Neural progenitor cell (in vitro differentiated cells): ENCODE measurements at regions not wholly inside any gene's neighbourhood (a gene's known extent, or its start where the extent isn't known, plus 50 kb on each side); places are given as distances from the start of the nearest gene placed in this dataset.

ENCODE experiments used
- DNase-seq: peaks from one replicate; pipeline ENCODE4 v3.0.0-alpha.2; 2016; ENCODE audit warnings: low spot score
- H2AFZ ChIP-seq: fragments of 200-600 bp; sonication (generic); replicated peaks from 2 replicates; pipeline ENCODE4 v1.6.1; 2016; ENCODE audit warnings: antibody characterized with exemption
- H3F3A ChIP-seq: fragments of 200-600 bp; sonication (generic); 2 replicates; pipeline ENCODE4 v1.6.1; 2016; ENCODE audit warnings: antibody characterized with exemption, low read depth
- H3K27ac ChIP-seq: fragments of 200-600 bp; sonication (generic); 2 replicates; pipeline ENCODE4 v1.5.1; 2016; ENCODE audit warnings: mild to moderate bottlenecking
- H3K27me3 ChIP-seq: fragments of 200-600 bp; sonication (generic); 2 replicates; pipeline ENCODE4 v1.6.1; 2016; ENCODE audit warnings: mild to moderate bottlenecking, moderate library complexity
- H3K36me3 ChIP-seq: fragments of 200-600 bp; sonication (generic); 2 replicates; pipeline ENCODE4 v1.5.1; 2016
- H3K4me1 ChIP-seq: fragments of 200-600 bp; sonication (generic); 2 replicates; pipeline ENCODE4 v1.6.1; 2016; ENCODE audit warnings: mixed run types
- H3K4me2 ChIP-seq: fragments of 200-600 bp; sonication (generic); 2 replicates; pipeline ENCODE4 v1.6.1; 2016
- H3K4me3 ChIP-seq: fragments of 200-600 bp; sonication (generic); 2 replicates; pipeline ENCODE4 v1.5.1; 2016
- H3K79me2 ChIP-seq: fragments of 200-600 bp; sonication (generic); 2 replicates; pipeline ENCODE4 v1.6.1; 2016; ENCODE audit warnings: low read depth
- H3K9ac ChIP-seq: fragments of 200-600 bp; sonication (generic); 2 replicates; pipeline ENCODE4 v1.6.1; 2016
- H3K9me3 ChIP-seq: fragments of 200-600 bp; sonication (generic); 2 replicates; pipeline ENCODE4 v1.5.1; 2016; ENCODE audit warnings: low read depth
- H4K20me1 ChIP-seq: fragments of 200-600 bp; sonication (generic); 2 replicates; pipeline ENCODE4 v1.6.1; 2016; ENCODE audit warnings: low read depth
- H3K27ac Mint-ChIP-seq: 3 replicates; pipeline ENCODE4 v1.8.0; 2021; ENCODE audit warnings: mixed read lengths
- H3K27me3 Mint-ChIP-seq: 2 replicates; pipeline ENCODE4 v1.8.0; 2022; ENCODE audit warnings: low read depth, mild to moderate bottlenecking, inconsistent platforms, moderate library complexity, mixed read lengths; ENCODE audit not compliant: insufficient read depth
- H3K36me3 Mint-ChIP-seq: 3 replicates; pipeline ENCODE4 v1.8.0; 2021; ENCODE audit warnings: mixed read lengths
- H3K4me1 Mint-ChIP-seq: 3 replicates; pipeline ENCODE4 v1.8.0; 2021; ENCODE audit warnings: mixed read lengths
- H3K4me3 Mint-ChIP-seq: 3 replicates; pipeline ENCODE4 v1.8.0; 2021; ENCODE audit warnings: mild to moderate bottlenecking, moderate library complexity, mixed read lengths
- H3K9me3 Mint-ChIP-seq: 3 replicates; pipeline ENCODE4 v1.8.0; 2020; ENCODE audit warnings: mixed read lengths
- CTCF ChIP-seq: fragments of 200-600 bp; sonication (generic); IDR thresholded peaks from 2 replicates; pipeline ENCODE4 v1.5.1; 2017; ENCODE audit warnings: antibody characterized with exemption, mild to moderate bottlenecking
- EZH2 ChIP-seq: fragments of 200-600 bp; sonication (generic); IDR thresholded peaks from 2 replicates; pipeline ENCODE4 v1.6.1; 2017; ENCODE audit warnings: antibody characterized with exemption, mild to moderate bottlenecking, moderate library complexity
- EZH2phosphoT487 ChIP-seq: fragments of 200-600 bp; sonication (generic); IDR thresholded peaks from 2 replicates; pipeline ENCODE4 v1.6.1; 2017; ENCODE audit warnings: antibody characterized with exemption

GRCh38 chr4:45629717-45630116 lies 494.1 kb downstream of the GABRG1 start:
- TF ChIP-seq EZH2phosphoT487 (no peak), CTCF (no peak), EZH2 (no peak)
- Histone ChIP-seq H2AFZ (no peak overlapping the region), H3K9me3 (no peaks in the 10 kb centered on the region), H3K27me3 (no peaks in the 10 kb centered on the region), H3K36me3 (no peaks in the 10 kb centered on the region), H3K79me2 (no peaks in the 10 kb centered on the region), H3F3A (no peaks in the 10 kb centered on the region), H3K4me3 (no peak overlapping the region), H3K4me1 (no peaks in the 10 kb centered on the region), H3K4me2 (no peak overlapping the region), H3K9ac (no peak overlapping the region), H3K27ac (no peak overlapping the region), H4K20me1 (no peaks in the 10 kb centered on the region)
- DNase-seq, result no peak
- no peaks in the 10 kb centered on the region for H3K4me1 Mint-ChIP-seq
- no peak overlapping the region for H3K4me3 Mint-ChIP-seq
- no peak overlapping the region for H3K27ac Mint-ChIP-seq
- no peaks in the 10 kb centered on the region for H3K36me3 Mint-ChIP-seq
- no peaks in the 10 kb centered on the region for H3K9me3 Mint-ChIP-seq
- no peaks in the 10 kb centered on the region for H3K27me3 Mint-ChIP-seq

- Histone ChIP-seq H3K4me2 (no peak overlapping the region), H3K36me3 (no peaks in the 10 kb centered on the region), H3K4me1 (no peaks in the 10 kb centered on the region), H3K27me3 (no peaks in the 10 kb centered on the region), H2AFZ (no peak overlapping the region), H3K79me2 (no peaks in the 10 kb centered on the region), H3K4me3 (no peak overlapping the region), H3K9me3 (no peaks in the 10 kb centered on the region), H3K9ac (no peak overlapping the region), H4K20me1 (no peaks in the 10 kb centered on the region), H3K27ac (no peak overlapping the region), H3F3A (no peaks in the 10 kb centered on the region)
- TF ChIP-seq CTCF (no peak), EZH2 (no peak), EZH2phosphoT487 (no peak)
- H3K27ac Mint-ChIP-seq, result no peak overlapping the region
- H3K4me3 Mint-ChIP-seq, result no peak overlapping the region
- peaks cover 7% of the 10 kb centered on the region for H3K4me1 Mint-ChIP-seq
- DNase-seq, result no peak
- no peaks in the 10 kb centered on the region for H3K27me3 Mint-ChIP-seq
- no peaks in the 10 kb centered on the region for H3K9me3 Mint-ChIP-seq
- H3K36me3 Mint-ChIP-seq, result no peaks in the 10 kb centered on the region
These were observed 501.9 kb downstream of the GABRG1 start for GRCh38 chr4:45621971-45622370.

GRCh38 chr4:45620808-45621207 lies 503.0 kb downstream of the GABRG1 start:
- TF ChIP-seq EZH2phosphoT487, result no peak
- TF ChIP-seq CTCF, result no peak
- TF ChIP-seq EZH2, result no peak
- Histone ChIP-seq H3K36me3 (no peaks in the 10 kb centered on the region), H3K9me3 (no peaks in the 10 kb centered on the region), H3K79me2 (no peaks in the 10 kb centered on the region), H3K4me2 (no peak overlapping the region), H3K27ac (no peak overlapping the region), H3F3A (no peaks in the 10 kb centered on the region), H4K20me1 (no peaks in the 10 kb centered on the region), H2AFZ (no peak overlapping the region), H3K4me1 (no peaks in the 10 kb centered on the region), H3K27me3 (no peaks in the 10 kb centered on the region), H3K9ac (no peak overlapping the region), H3K4me3 (no peak overlapping the region)
- Mint-ChIP-seq H3K4me3 (no peak overlapping the region), H3K4me1 (peaks cover 7% of the 10 kb centered on the region), H3K9me3 (no peaks in the 10 kb centered on the region), H3K27ac (no peak overlapping the region), H3K36me3 (no peaks in the 10 kb centered on the region), H3K27me3 (peaks cover 2% of the 10 kb centered on the region)
- DNase-seq, result no peak
